ENCODE measurements at regions not wholly inside any gene's neighbourhood (a gene's known extent, or its start where the extent isn't known, plus 50 kb on each side); places are given as distances from the start of the nearest gene placed in this dataset.

DNA sequence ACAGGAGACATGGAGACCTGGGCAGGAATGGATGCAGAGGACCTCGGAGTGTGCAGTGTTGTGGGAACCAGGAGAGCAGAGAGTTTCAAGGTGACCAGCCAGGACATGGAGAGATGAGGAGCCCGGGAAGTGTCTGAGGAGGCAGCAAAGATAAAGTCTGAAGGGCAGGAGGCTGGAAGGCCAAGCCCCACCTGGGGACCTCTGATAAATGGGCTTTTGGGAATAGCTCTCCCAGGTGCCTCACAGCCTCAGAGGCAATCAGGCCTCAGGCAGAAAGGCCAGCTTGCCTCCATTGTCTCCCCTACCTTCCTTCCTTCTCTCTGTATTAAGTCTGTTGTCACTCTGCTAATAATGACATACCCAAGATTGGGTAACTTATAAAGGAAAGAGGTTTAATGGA is 97.5 kb upstream of the TPM1 start:
- Histone ChIP-seq H3K36me3 (replicated peaks in 1 of 2; ENCODE audit: control extremely low read depth in 1 of 2, control insufficient read depth in 1 of 2, extremely low read depth in 1 of 2, insufficient read depth in 2 of 2, low read length in 1 of 2) (no peaks in the 10 kb centered on the region), H4K20me1 (ENCODE audit: control insufficient read depth, insufficient read depth, low read length, poor library complexity, severe bottlenecking) (no peaks in the 10 kb centered on the region), H3K9me3 (ENCODE audit: control extremely low read depth in 1 of 3, control insufficient read depth in 2 of 3, insufficient read depth in 1 of 3, low read length in 2 of 3) (no peaks in the 10 kb centered on the region), H2AFZ (ENCODE audit: insufficient read depth, low read depth, low read length, poor library complexity, severe bottlenecking) (no peak overlapping the region), H3K79me2 (ENCODE audit: control insufficient read depth, insufficient read depth, low read length) (no peaks in the 10 kb centered on the region), H3K27me3 (replicated peaks in 1 of 4; ENCODE audit: control extremely low read depth in 1 of 4, control insufficient read depth in 3 of 4, insufficient read depth in 4 of 4, low read length in 3 of 4) (peaks cover 0 to 13% (median 1%) of the 10 kb centered on the region in 4 experiments), H3K4me1 (ENCODE audit: control insufficient read depth in 2 of 2, insufficient read depth in 2 of 2, low read length in 2 of 2) (no peaks in the 10 kb centered on the region), H3K4me3 (ENCODE audit: control extremely low read depth in 1 of 5, extremely low read depth in 1 of 5, insufficient read depth in 1 of 5, low read depth in 2 of 5, low read length in 4 of 5) (no peak overlapping the region), H3K27ac (ENCODE audit: low read length in 2 of 2) (no peak overlapping the region), H3K4me2 (replicated peaks; ENCODE audit: low read depth, low read length, poor library complexity, severe bottlenecking) (no peak overlapping the region), H3K9ac (ENCODE audit: low read length) (no peak overlapping the region)
- no peaks in the 10 kb centered on the region for H3K9me3 Mint-ChIP-seq (ENCODE audit: insufficient read depth)
- H3K27ac Mint-ChIP-seq, result no peak overlapping the region
- no peaks in the 10 kb centered on the region for H3K4me1 Mint-ChIP-seq
- CTCF ChIA-PET, result no interaction called here
- no peak for ATAC-seq (ENCODE audit: low read depth)
- 83% methylated on average over 2 of the region's 2 CpGs for WGBS (ENCODE audit: insufficient coverage)
- TF ChIP-seq EZH2 (IDR thresholded peaks at IDR 0.05; ENCODE audit: borderline replicate concordance, insufficient read depth, low read depth, low read length, poor library complexity, severe bottlenecking) (no peak), CTCF (IDR thresholded peaks at IDR 0.05) (no peak)
- POLR2A ChIA-PET, result no interaction called here
- H3K27me3 Mint-ChIP-seq, result peaks cover 65% of the 10 kb centered on the region
- no peak for DNase-seq
- no peak overlapping the region for H3K4me3 Mint-ChIP-seq
- intact Hi-C loops (cut with micrococcal nuclease), result no loop called here

- Mint-ChIP-seq H3K9me3 (ENCODE audit: insufficient read depth) (no peaks in the 10 kb centered on the region), H3K4me1 (no peaks in the 10 kb centered on the region), H3K27me3 (peaks cover 63% of the 10 kb centered on the region), H3K4me3 (no peak overlapping the region), H3K27ac (no peak overlapping the region)
- Histone ChIP-seq H3K4me1 (ENCODE audit: control insufficient read depth in 2 of 2, insufficient read depth in 2 of 2, low read length in 2 of 2) (no peaks in the 10 kb centered on the region), H3K9ac (ENCODE audit: low read length) (no peak overlapping the region), H3K36me3 (replicated peaks in 1 of 2; ENCODE audit: control extremely low read depth in 1 of 2, control insufficient read depth in 1 of 2, extremely low read depth in 1 of 2, insufficient read depth in 2 of 2, low read length in 1 of 2) (no peaks in the 10 kb centered on the region), H3K9me3 (ENCODE audit: control extremely low read depth in 1 of 3, control insufficient read depth in 2 of 3, insufficient read depth in 1 of 3, low read length in 2 of 3) (no peaks in the 10 kb centered on the region), H3K27me3 (replicated peaks in 1 of 4; ENCODE audit: control extremely low read depth in 1 of 4, control insufficient read depth in 3 of 4, insufficient read depth in 4 of 4, low read length in 3 of 4) (peaks cover 0 to 16% (median 3%) of the 10 kb centered on the region in 4 experiments), H3K4me2 (replicated peaks; ENCODE audit: low read depth, low read length, poor library complexity, severe bottlenecking) (no peak overlapping the region), H3K4me3 (ENCODE audit: control extremely low read depth in 1 of 5, extremely low read depth in 1 of 5, insufficient read depth in 1 of 5, low read depth in 2 of 5, low read length in 4 of 5) (no peak overlapping the region), H4K20me1 (ENCODE audit: control insufficient read depth, insufficient read depth, low read length, poor library complexity, severe bottlenecking) (no peaks in the 10 kb centered on the region), H2AFZ (ENCODE audit: insufficient read depth, low read depth, low read length, poor library complexity, severe bottlenecking) (no peak overlapping the region), H3K79me2 (ENCODE audit: control insufficient read depth, insufficient read depth, low read length) (no peaks in the 10 kb centered on the region), H3K27ac (ENCODE audit: low read length in 2 of 2) (no peak overlapping the region)
- WGBS (ENCODE audit: insufficient coverage), result no CpG with 5 or more reads among the region's 4 CpGs
- DNase-seq, result no peak
- TF ChIP-seq EZH2 (IDR thresholded peaks at IDR 0.05; ENCODE audit: borderline replicate concordance, insufficient read depth, low read depth, low read length, poor library complexity, severe bottlenecking), result no peak
- no peak for TF ChIP-seq CTCF (IDR thresholded peaks at IDR 0.05)
- intact Hi-C loops (cut with micrococcal nuclease), result no loop called here
- no peak for ATAC-seq (ENCODE audit: low read depth)
- ChIA-PET CTCF (no interaction called here), POLR2A (no interaction called here)
Observed at GRCh38 chr15:62945760-62946159, 96.8 kb upstream of the TPM1 start.

Measured in B cell (primary cell).